ENCODE measurements at regions not wholly inside any gene's neighbourhood (a gene's known extent, or its start where the extent isn't known, plus 50 kb on each side); places are given as distances from the start of the nearest gene placed in this dataset.

DNA sequence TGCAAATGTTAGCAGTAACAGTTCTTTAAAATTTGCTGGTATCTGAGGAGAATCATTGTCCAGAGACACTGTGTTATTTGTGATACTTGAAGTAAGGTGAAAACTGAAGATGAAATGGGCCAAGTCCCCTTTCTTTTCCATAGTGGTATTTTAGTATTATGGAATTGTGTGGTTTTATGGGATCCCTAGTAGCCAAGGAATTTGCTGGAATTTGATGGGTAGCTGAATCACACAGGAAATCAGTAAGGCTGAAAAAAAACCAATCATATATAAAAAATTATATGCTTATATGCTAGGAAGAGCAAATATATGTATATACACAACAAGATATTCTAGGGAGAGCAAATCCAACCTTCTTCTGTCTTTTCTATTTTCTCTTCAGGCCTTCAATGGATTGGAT lies 54.2 kb upstream of the TACR1 start:
- intact Hi-C loops (cut with DNase I; ENCODE audit: low total_unique reads) = no loop called here
- H3K27me3 ChIP-seq (replicated peaks in 1 of 7) = no peaks in the 10 kb centered on the region
- H3K9me3 ChIP-seq = peaks cover 9 to 79% (median 61%) of the 10 kb centered on the region in 8 donors
- no peaks in the 10 kb centered on the region for H3K4me1 ChIP-seq
- H3K36me3 ChIP-seq = no peaks in the 10 kb centered on the region
- H3K27ac ChIP-seq = no peak overlapping the region
- TF ChIP-seq, protein P1, sequence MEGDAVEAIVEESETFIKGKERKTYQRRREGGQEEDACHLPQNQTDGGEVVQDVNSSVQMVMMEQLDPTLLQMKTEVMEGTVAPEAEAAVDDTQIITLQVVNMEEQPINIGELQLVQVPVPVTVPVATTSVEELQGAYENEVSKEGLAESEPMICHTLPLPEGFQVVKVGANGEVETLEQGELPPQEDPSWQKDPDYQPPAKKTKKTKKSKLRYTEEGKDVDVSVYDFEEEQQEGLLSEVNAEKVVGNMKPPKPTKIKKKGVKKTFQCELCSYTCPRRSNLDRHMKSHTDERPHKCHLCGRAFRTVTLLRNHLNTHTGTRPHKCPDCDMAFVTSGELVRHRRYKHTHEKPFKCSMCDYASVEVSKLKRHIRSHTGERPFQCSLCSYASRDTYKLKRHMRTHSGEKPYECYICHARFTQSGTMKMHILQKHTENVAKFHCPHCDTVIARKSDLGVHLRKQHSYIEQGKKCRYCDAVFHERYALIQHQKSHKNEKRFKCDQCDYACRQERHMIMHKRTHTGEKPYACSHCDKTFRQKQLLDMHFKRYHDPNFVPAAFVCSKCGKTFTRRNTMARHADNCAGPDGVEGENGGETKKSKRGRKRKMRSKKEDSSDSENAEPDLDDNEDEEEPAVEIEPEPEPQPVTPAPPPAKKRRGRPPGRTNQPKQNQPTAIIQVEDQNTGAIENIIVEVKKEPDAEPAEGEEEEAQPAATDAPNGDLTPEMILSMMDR (IDR thresholded peaks at IDR 0.05 in 8 of 11, conservative IDR thresholded peaks at IDR 0.05 in 3 of 11) = no peak
- TF ChIP-seq POLR2AphosphoS5 (IDR thresholded peaks at IDR 0.05) (no peak), POLR2A (IDR thresholded peaks at IDR 0.05) (no peak)
- no peak for DNase-seq
- H3K4me3 ChIP-seq = no peak overlapping the region

DNA sequence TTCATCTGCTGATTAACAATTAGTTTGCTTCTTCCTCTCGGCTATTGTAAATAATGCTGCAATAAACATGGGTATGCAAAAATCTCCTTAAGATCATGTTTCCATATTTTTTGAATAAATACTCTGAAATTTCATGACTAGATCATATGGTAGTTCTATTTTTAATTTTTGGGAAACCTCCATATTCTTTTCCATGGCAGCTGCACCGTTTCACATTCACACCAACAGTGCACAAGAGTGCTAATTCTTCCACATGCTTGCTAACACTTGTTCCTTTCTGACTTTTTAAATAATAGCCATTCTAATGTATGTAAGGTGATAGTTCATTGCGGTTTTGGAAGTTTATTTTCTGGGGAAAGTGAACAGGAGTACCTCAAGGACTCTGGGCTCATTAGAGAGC lies 52.6 kb upstream of the TACR1 start:
- WGBS, 5 donors = 77 to 87% (median 85%) methylated on average over 3 of the region's 3 CpGs
- DNase-seq = no peak
- no peaks in the 10 kb centered on the region for H3K36me3 ChIP-seq
- no peak overlapping the region for H3K4me3 ChIP-seq
- peaks cover 0 to 72% (median 50%) of the 10 kb centered on the region in 8 donors for H3K9me3 ChIP-seq
- no peak overlapping the region for H3K27ac ChIP-seq
- intact Hi-C loops (cut with DNase I; ENCODE audit: low total_unique reads) = no loop called here
- TF ChIP-seq, protein P1 (IDR thresholded peaks at IDR 0.05 in 8 of 11, conservative IDR thresholded peaks at IDR 0.05 in 3 of 11) = no peak
- TF ChIP-seq POLR2AphosphoS5 (IDR thresholded peaks at IDR 0.05) (no peak), POLR2A (IDR thresholded peaks at IDR 0.05) (no peak)
- H3K27me3 ChIP-seq (replicated peaks in 1 of 7) = no peaks in the 10 kb centered on the region
- no peaks in the 10 kb centered on the region for H3K4me1 ChIP-seq

All from spleen (tissue), 11 donors.